Left lung (tissue), 4 donors: ENCODE measurements at regions not wholly inside any gene's neighbourhood (a gene's known extent, or its start where the extent isn't known, plus 50 kb on each side); places are given as distances from the start of the nearest gene placed in this dataset.

Source experiments
- ATAC-seq: fragments of 200-7000 bp; cut with Tn5 transposase; one replicate; pipeline ENCODE4 v1.9.1; 2020; ENCODE audit warnings: moderate library complexity
- DNase-seq, 4 donors: peaks; one replicate each; pipeline ENCODE4 v3.0.0-alpha.2; 2013 to 2020
- H3K27ac ChIP-seq, 2 donors: fragments of 200-600 bp; sonication (generic) in 1 of 2; one replicate each; pipeline versions ENCODE4 v1.5.0 to v1.8.0; 2020 to 2021
- H3K27me3 ChIP-seq, 2 donors: fragments of 200-600 bp; sonication (generic) in 1 of 2; one replicate each; pipeline versions ENCODE4 v1.5.0 to v1.8.0; 2020 to 2021
- H3K36me3 ChIP-seq, 2 donors: fragments of 200-600 bp; sonication (generic) in 1 of 2; one replicate each; pipeline versions ENCODE4 v1.5.0 to v1.8.0; 2020 to 2021
- H3K4me1 ChIP-seq, 2 donors: fragments of 200-600 bp; one replicate each; pipeline ENCODE4 v1.8.0; 2021
- H3K4me3 ChIP-seq, 2 donors: fragments of 200-600 bp; sonication (generic) in 1 of 2; one replicate each; pipeline versions ENCODE4 v1.5.0 to v1.8.0; 2020 to 2021; ENCODE audit warnings: mild to moderate bottlenecking in 1 of 2
- H3K9me3 ChIP-seq, 2 donors: fragments of 200-600 bp; sonication (generic) in 1 of 2; one replicate each; pipeline versions ENCODE4 v1.5.0 to v1.8.0; 2020 to 2021
- intact Hi-C, 2 donors: fragments of 100-400 bp; cut with DNase I; formaldehyde crosslinking; loops; one replicate each; pipeline versions ENCODE4 v1.11.2 to v1.14.2; 2022
- TF ChIP-seq, protein P1 (sequence below), 2 donors: fragments of 200-600 bp; sonication (generic) in 1 of 2; IDR thresholded peaks; one replicate each; pipeline versions ENCODE4 v1.5.0 to v1.8.0; 2021; ENCODE audit warnings: antibody characterized with exemption in 2 of 2
- donor health status: DM: no; HTN: yes; CAD: no.
- donor health status: DM: no; HTN: no; CAD: no.

DNA sequence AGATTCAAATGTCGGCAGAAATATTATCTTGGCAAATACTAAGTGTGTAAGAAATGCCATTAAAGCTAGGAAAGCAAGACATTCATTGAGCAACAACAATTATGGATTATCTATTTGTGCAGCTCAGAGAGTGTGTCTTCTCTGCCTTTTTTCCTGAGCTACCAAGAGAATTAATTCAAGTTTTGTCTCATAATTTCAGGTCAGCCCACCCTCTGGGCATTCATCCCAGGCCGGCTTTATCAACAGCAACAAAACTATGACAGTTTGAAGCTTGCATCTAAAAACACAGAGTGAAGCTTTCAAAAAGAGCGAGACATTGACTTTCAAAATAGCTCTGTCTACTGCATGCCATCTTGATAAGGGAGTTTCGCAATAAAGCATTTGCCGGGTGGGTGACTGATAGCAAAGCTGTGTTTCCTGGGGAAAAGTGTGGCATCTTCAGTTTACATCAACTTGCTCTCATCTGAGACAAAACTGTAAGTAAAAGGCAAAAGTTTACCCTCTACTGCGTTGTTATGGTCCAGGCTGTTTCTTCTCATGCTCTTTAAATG, 182.4 kb downstream of the IRX1 start:
- Histone ChIP-seq H3K36me3 (no peaks in the 10 kb centered on the region), H3K4me3 (no peak overlapping the region), H3K27me3 (no peaks in the 10 kb centered on the region), H3K27ac (no peak overlapping the region), H3K4me1 (no peaks in the 10 kb centered on the region), H3K9me3 (peaks cover 0 to 4% of the 10 kb centered on the region in 2 donors)
- TF ChIP-seq, protein P1, sequence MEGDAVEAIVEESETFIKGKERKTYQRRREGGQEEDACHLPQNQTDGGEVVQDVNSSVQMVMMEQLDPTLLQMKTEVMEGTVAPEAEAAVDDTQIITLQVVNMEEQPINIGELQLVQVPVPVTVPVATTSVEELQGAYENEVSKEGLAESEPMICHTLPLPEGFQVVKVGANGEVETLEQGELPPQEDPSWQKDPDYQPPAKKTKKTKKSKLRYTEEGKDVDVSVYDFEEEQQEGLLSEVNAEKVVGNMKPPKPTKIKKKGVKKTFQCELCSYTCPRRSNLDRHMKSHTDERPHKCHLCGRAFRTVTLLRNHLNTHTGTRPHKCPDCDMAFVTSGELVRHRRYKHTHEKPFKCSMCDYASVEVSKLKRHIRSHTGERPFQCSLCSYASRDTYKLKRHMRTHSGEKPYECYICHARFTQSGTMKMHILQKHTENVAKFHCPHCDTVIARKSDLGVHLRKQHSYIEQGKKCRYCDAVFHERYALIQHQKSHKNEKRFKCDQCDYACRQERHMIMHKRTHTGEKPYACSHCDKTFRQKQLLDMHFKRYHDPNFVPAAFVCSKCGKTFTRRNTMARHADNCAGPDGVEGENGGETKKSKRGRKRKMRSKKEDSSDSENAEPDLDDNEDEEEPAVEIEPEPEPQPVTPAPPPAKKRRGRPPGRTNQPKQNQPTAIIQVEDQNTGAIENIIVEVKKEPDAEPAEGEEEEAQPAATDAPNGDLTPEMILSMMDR (IDR thresholded peaks at IDR 0.05): no peak
- no peak for ATAC-seq
- DNase-seq: peak in 1 of 4 donors; percentile 5
- intact Hi-C loops: no loop called here

DNA sequence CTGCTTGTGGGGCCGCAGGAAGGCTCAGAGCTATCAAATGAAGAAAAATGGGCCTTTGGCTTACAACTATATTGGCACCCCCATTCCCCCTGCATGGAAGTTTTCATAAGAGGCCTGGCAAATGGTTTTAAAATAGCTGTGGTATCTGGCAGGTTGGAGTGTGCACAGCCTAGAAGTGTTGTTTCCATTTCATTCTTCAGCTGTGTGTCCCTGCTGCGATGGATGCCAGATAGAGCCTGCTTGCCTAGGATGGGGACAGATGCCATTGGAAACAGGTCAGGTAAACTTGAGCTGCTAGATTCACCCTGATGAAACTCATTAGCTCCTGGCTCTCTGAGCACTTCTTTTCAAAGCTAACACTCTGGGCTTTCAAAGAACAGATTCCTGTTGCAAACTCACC, 183.3 kb downstream of the IRX1 start:
- intact Hi-C loops: no loop called here
- DNase-seq (no peak), ATAC-seq (no peak)
- peaks cover 0 to 4% of the 10 kb centered on the region in 2 donors for H3K9me3 ChIP-seq
- no peak overlapping the region for H3K27ac ChIP-seq
- no peaks in the 10 kb centered on the region for H3K4me1 ChIP-seq
- H3K4me3 ChIP-seq: no peak overlapping the region
- no peaks in the 10 kb centered on the region for H3K36me3 ChIP-seq
- TF ChIP-seq, protein P1 (IDR thresholded peaks at IDR 0.05): no peak
- no peaks in the 10 kb centered on the region for H3K27me3 ChIP-seq

DNA sequence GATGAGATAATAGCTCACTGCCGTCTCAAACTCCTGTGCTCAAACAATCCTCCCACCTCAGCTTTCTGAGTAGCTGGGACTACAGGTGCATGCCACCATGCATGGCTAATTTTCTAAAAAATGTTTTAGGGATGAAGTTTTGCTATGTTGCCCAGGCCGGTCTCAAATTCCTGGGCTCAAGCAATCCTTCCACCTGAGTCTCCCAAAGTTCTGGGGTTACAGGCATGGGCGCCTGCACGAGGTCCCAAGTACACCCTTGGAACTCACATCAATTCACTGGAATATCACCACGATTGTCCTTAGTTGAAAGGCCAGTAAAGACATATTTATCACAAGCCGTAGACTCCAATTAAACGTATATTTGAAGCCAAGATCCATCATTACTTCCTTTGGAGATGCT, 184.6 kb downstream of the IRX1 start:
- no peak overlapping the region for H3K27ac ChIP-seq
- DNase-seq: no peak
- ATAC-seq: no peak
- H3K4me3 ChIP-seq: no peak overlapping the region
- H3K36me3 ChIP-seq: no peaks in the 10 kb centered on the region
- intact Hi-C loops: no loop called here
- no peaks in the 10 kb centered on the region for H3K4me1 ChIP-seq
- H3K27me3 ChIP-seq: no peaks in the 10 kb centered on the region
- TF ChIP-seq, protein P1 (IDR thresholded peaks at IDR 0.05): no peak
- peaks cover 0 to under 1% of the 10 kb centered on the region in 2 donors for H3K9me3 ChIP-seq

DNA sequence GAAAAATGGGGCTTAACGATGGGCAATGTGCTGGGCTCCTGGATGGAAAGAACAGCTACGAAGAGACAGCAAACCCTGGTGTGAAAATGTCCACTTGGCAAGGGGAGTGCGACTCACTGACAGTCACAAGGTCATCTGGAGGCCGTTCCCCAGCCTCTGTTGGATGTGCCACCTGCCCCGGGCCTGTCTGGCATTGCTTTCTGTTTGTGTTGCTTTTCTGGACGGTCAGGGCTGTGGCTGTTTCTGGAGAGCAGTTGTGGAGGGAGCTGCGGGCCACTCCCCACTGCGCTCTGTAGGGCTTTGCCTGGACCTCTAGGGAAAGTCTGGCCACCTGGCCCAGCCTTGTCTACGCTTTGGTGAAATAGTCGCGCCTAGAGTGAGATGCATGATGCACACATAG, 185.3 kb downstream of the IRX1 start:
- no peak for ATAC-seq
- TF ChIP-seq, protein P1 (IDR thresholded peaks at IDR 0.05): no peak
- Histone ChIP-seq H3K4me3 (no peak overlapping the region), H3K36me3 (no peaks in the 10 kb centered on the region), H3K4me1 (no peaks in the 10 kb centered on the region), H3K27ac (no peak overlapping the region), H3K27me3 (no peaks in the 10 kb centered on the region), H3K9me3 (no peaks in the 10 kb centered on the region)
- intact Hi-C loops: no loop called here
- no peak for DNase-seq

DNA sequence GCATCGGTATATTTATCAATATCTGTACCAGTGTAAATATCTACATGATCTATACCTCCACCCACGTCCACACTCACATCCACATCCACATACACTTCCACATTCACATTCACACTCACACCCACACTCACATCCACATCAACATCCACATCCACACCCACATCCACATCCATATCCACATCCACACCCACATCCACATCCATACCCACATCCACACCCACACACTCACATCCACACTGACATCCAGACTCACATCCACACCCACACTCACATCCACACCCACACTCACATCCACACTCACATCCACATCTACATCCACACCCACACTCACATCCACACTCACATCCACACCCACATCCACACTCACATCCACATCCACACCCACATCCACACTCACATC, 189.2 kb downstream of the IRX1 start:
- intact Hi-C loops: no loop called here

More for the DNA sequence above, 189.2 kb downstream of the IRX1 start:
- TF ChIP-seq, protein P1 (IDR thresholded peaks at IDR 0.05): no peak
- Histone ChIP-seq H3K36me3 (no peaks in the 10 kb centered on the region), H3K4me3 (no peak overlapping the region), H3K27ac (no peak overlapping the region), H3K27me3 (peaks cover 0 to 12% of the 10 kb centered on the region in 2 donors), H3K9me3 (no peaks in the 10 kb centered on the region), H3K4me1 (no peaks in the 10 kb centered on the region)
- no peak for DNase-seq
- ATAC-seq: no peak
